Ascending aorta (tissue), 2 donors: ENCODE measurements at regions not wholly inside any gene's neighbourhood (a gene's known extent, or its start where the extent isn't known, plus 50 kb on each side); places are given as distances from the start of the nearest gene placed in this dataset.

ENCODE experiments used
- DNase-seq, 2 donors: peaks; one replicate each; pipeline ENCODE4 v3.0.0-alpha.2; 2019; ENCODE audit warnings: low spot score in 2 of 2
- H3K27ac ChIP-seq, 2 donors: fragments of 200-600 bp; sonication (generic); one replicate each; pipeline ENCODE4 v1.5.1; 2016 to 2017; ENCODE audit warnings: mild to moderate bottlenecking in 1 of 2
- H3K27me3 ChIP-seq: fragments of 200-600 bp; sonication (generic); one replicate; pipeline ENCODE4 v1.5.1; 2017
- H3K36me3 ChIP-seq, 2 donors: fragments of 200-600 bp; sonication (generic); one replicate each; pipeline ENCODE4 v1.5.1; 2016
- H3K4me1 ChIP-seq, 2 donors: fragments of 200-600 bp; sonication (generic); one replicate each; pipeline ENCODE4 v1.5.1; 2016 to 2017; ENCODE audit warnings: mild to moderate bottlenecking in 1 of 2
- H3K4me3 ChIP-seq, 2 donors: fragments of 200-600 bp; sonication (generic); one replicate each; pipeline ENCODE4 v1.5.1; 2016 to 2017; ENCODE audit warnings: mild to moderate bottlenecking in 1 of 2
- H3K9me3 ChIP-seq, 2 donors: fragments of 200-600 bp; sonication (generic); one replicate each; pipeline ENCODE4 v1.5.1; 2016
- CTCF ChIP-seq, 3 experiments: fragments of 200-600 bp in 2 of 3; fragments of 450-650 bp in 1 of 3; sonication (generic) in 2 of 3; IDR thresholded peaks; one replicate each; pipeline ENCODE4 v1.5.1; 2016 to 2019; ENCODE audit warnings: antibody characterized with exemption in 3 of 3, mild to moderate bottlenecking in 1 of 3, moderate library complexity in 1 of 3
- intact Hi-C: fragments of 100-400 bp; cut with DNase I; formaldehyde crosslinking; loops from one replicate; pipeline ENCODE4 v1.15.1; 2023

DNA sequence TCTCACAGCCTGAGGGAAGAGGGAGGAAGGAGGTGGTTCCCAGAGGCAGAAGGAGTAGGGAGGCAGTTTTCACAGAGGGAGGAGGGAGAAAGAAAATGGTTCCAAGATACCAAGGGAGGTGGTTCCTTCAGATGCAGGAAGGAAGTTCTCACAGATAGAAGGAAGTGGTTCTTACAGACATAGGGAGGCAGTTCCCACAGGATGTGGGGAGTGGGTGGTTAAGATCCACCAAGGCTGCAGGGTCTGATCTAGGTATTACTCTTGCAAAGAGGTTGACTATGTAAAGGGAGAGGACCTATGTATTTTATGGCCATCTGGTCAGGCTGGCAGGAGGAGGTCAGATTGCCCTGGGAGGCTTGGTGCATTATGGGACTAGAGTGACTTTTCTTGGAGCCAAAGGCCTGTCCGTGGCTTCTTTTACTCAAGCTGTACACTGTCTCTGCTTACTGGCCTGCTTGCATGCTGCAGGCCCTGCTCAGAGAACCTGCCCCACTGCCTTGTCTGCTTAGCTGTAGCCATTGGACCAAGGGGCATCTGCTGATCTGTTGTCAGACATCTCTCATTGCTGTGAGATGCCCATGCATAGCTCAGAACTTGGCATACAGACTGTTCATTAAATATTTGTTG lies 283.7 kb downstream of the DHX35 start:
- intact Hi-C loops, result no loop called here
- H3K27me3 ChIP-seq, result no peaks in the 10 kb centered on the region
- no peaks in the 10 kb centered on the region for H3K9me3 ChIP-seq
- DNase-seq, result no peak
- no peaks in the 10 kb centered on the region for H3K36me3 ChIP-seq
- no peak overlapping the region for H3K27ac ChIP-seq
- H3K4me3 ChIP-seq, result no peak overlapping the region
- no peaks in the 10 kb centered on the region for H3K4me1 ChIP-seq
- no peak for TF ChIP-seq CTCF (IDR thresholded peaks at IDR 0.05)

- Histone ChIP-seq H3K27me3 (no peaks in the 10 kb centered on the region), H3K36me3 (no peaks in the 10 kb centered on the region), H3K27ac (no peak overlapping the region), H3K4me3 (no peak overlapping the region), H3K4me1 (no peaks in the 10 kb centered on the region), H3K9me3 (no peaks in the 10 kb centered on the region)
- intact Hi-C loops, result no loop called here
- no peak for DNase-seq
- no peak for TF ChIP-seq CTCF (IDR thresholded peaks at IDR 0.05)
Observed at GRCh38 chr20:39243962-39244361, 281.8 kb downstream of the DHX35 start.

- no peaks in the 10 kb centered on the region for H3K27me3 ChIP-seq
- no peak overlapping the region for H3K4me3 ChIP-seq
- no peak for TF ChIP-seq CTCF (IDR thresholded peaks at IDR 0.05)
- H3K27ac ChIP-seq, result no peak overlapping the region
- no peaks in the 10 kb centered on the region for H3K9me3 ChIP-seq
- DNase-seq, result no peak
- intact Hi-C loops, result no loop called here
- H3K4me1 ChIP-seq, result no peaks in the 10 kb centered on the region
- H3K36me3 ChIP-seq, result no peaks in the 10 kb centered on the region
Observed at GRCh38 chr20:39242614-39243013, 280.5 kb downstream of the DHX35 start.

DNA sequence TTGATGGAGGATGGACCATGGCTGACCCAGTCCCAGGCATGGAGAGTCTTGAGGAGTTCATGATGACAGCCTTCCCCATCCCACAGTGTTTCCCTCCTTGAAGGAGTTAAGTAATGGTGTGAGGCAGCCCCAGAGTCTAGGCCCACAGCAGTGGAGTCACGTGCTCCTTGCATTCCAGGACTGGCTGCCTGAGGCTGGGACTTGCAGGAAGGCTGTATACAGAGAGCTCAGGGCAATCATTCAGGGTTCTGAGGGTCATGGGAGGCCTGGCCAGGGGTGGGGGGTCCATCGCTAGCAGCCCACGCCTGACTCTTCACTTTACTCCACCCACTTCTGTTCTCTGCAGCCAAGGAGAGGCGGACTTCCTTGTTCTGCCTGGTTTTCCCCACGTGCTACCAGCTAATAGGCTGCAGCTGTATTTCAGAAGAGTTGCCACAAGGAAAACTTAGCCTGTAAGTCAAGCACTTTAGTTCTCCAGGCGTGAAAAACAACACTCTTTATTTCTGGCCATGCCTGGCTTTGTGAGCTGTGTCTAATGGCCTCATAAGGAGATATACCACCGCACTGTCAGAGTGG lies 272.5 kb downstream of the DHX35 start:
- no peaks in the 10 kb centered on the region for H3K9me3 ChIP-seq
- no peak for DNase-seq
- no peaks in the 10 kb centered on the region for H3K27me3 ChIP-seq
- TF ChIP-seq CTCF (IDR thresholded peaks at IDR 0.05), result no peak
- no peak overlapping the region for H3K27ac ChIP-seq
- H3K36me3 ChIP-seq, result no peaks in the 10 kb centered on the region
- no peak overlapping the region for H3K4me3 ChIP-seq
- H3K4me1 ChIP-seq, result no peaks in the 10 kb centered on the region
- intact Hi-C loops, result no loop called here

GRCh38 chr20:39233755-39234154 lies 271.6 kb downstream of the DHX35 start:
- no peak for DNase-seq
- no peaks in the 10 kb centered on the region for H3K36me3 ChIP-seq
- H3K27me3 ChIP-seq, result no peaks in the 10 kb centered on the region
- no peaks in the 10 kb centered on the region for H3K4me1 ChIP-seq
- no peak for TF ChIP-seq CTCF (IDR thresholded peaks at IDR 0.05)
- H3K4me3 ChIP-seq, result no peak overlapping the region
- no peak overlapping the region for H3K27ac ChIP-seq
- no peaks in the 10 kb centered on the region for H3K9me3 ChIP-seq
- intact Hi-C loops, result no loop called here

- Histone ChIP-seq H3K27me3 (no peaks in the 10 kb centered on the region), H3K36me3 (no peaks in the 10 kb centered on the region), H3K27ac (no peak overlapping the region), H3K4me3 (no peak overlapping the region), H3K4me1 (no peaks in the 10 kb centered on the region), H3K9me3 (no peaks in the 10 kb centered on the region)
- TF ChIP-seq CTCF (IDR thresholded peaks at IDR 0.05), result no peak
- intact Hi-C loops, result no loop called here
- DNase-seq, result no peak
Observed at GRCh38 chr20:39227416-39227815, 265.3 kb downstream of the DHX35 start.
